ENCODE measurements at regions not wholly inside any gene's neighbourhood (a gene's known extent, or its start where the extent isn't known, plus 50 kb on each side); places are given as distances from the start of the nearest gene placed in this dataset.

- intact Hi-C loops (cut with DNase I; ENCODE audit: low total_unique reads), result no loop called here
- H3K9me3 ChIP-seq, result peaks cover 0 to 15% (median 5%) of the 10 kb centered on the region in 8 donors
- H3K4me3 ChIP-seq, result no peak overlapping the region
- DNase-seq, result no peak
- WGBS, 5 donors, result 42 to 88% (median 61%) methylated on average over 2 of the region's 2 CpGs
- H3K27me3 ChIP-seq (replicated peaks in 1 of 7), result no peaks in the 10 kb centered on the region
- no peaks in the 10 kb centered on the region for H3K36me3 ChIP-seq
- TF ChIP-seq POLR2AphosphoS5 (IDR thresholded peaks at IDR 0.05), result no peak
- no peak for TF ChIP-seq CTCF (IDR thresholded peaks at IDR 0.05 in 8 of 11, conservative IDR thresholded peaks at IDR 0.05 in 3 of 11)
- TF ChIP-seq POLR2A (IDR thresholded peaks at IDR 0.05), result no peak
- H3K27ac ChIP-seq, result no peak overlapping the region
- peaks cover 9 to 26% (median 19%) of the 10 kb centered on the region in 6 donors for H3K4me1 ChIP-seq
Measured at GRCh38 chr1:212192261-212192998, 92.8 kb upstream of the PPP2R5A start.

- WGBS, 5 donors, result 88 to 99% (median 95%) methylated on average over 3 of the region's 3 CpGs
- Histone ChIP-seq H3K4me3 (no peak overlapping the region), H3K36me3 (no peaks in the 10 kb centered on the region), H3K27ac (peak overlapping the region in 4 of 8 donors; percentile 36 to 60 (median 52)), H3K9me3 (peaks cover 0 to 21% (median 12%) of the 10 kb centered on the region in 8 donors), H3K27me3 (replicated peaks in 1 of 7) (no peaks in the 10 kb centered on the region), H3K4me1 (no peaks in the 10 kb centered on the region)
- TF ChIP-seq POLR2AphosphoS5 (IDR thresholded peaks at IDR 0.05) (no peak), POLR2A (IDR thresholded peaks at IDR 0.05) (no peak), CTCF (IDR thresholded peaks at IDR 0.05 in 8 of 11, conservative IDR thresholded peaks at IDR 0.05 in 3 of 11) (no peak)
- no peak for DNase-seq
- intact Hi-C loops (cut with DNase I; ENCODE audit: low total_unique reads), result no loop called here
Measured at GRCh38 chr1:212196355-212196754, 88.9 kb upstream of the PPP2R5A start.

GRCh38 chr1:212201461-212201860 is 83.7 kb upstream of the PPP2R5A start:
- no peaks in the 10 kb centered on the region for H3K4me1 ChIP-seq
- H3K36me3 ChIP-seq, result no peaks in the 10 kb centered on the region
- intact Hi-C loops (cut with DNase I; ENCODE audit: low total_unique reads), result no loop called here
- H3K9me3 ChIP-seq, result peaks cover 0 to 7% (median 6%) of the 10 kb centered on the region in 8 donors
- no peak overlapping the region for H3K27ac ChIP-seq
- no peak overlapping the region for H3K4me3 ChIP-seq
- no peaks in the 10 kb centered on the region for H3K27me3 ChIP-seq (replicated peaks in 1 of 7)
- 42 to 51% (median 47%) methylated on average over 3 of the region's 3 CpGs for WGBS, 5 donors
- TF ChIP-seq POLR2A (IDR thresholded peaks at IDR 0.05) (no peak), POLR2AphosphoS5 (IDR thresholded peaks at IDR 0.05) (no peak), CTCF (IDR thresholded peaks at IDR 0.05 in 8 of 11, conservative IDR thresholded peaks at IDR 0.05 in 3 of 11) (no peak)
- DNase-seq, result no peak

- Histone ChIP-seq H3K9me3 (peaks cover 0 to 7% (median 6%) of the 10 kb centered on the region in 8 donors), H3K4me3 (no peak overlapping the region), H3K27ac (no peak overlapping the region), H3K4me1 (no peaks in the 10 kb centered on the region), H3K27me3 (replicated peaks in 1 of 7) (no peaks in the 10 kb centered on the region), H3K36me3 (no peaks in the 10 kb centered on the region)
- 77 to 89% (median 82%) methylated on average over 3 of the region's 3 CpGs for WGBS, 5 donors
- no peak for DNase-seq
- TF ChIP-seq POLR2AphosphoS5 (IDR thresholded peaks at IDR 0.05), result no peak
- TF ChIP-seq POLR2A (IDR thresholded peaks at IDR 0.05), result no peak
- TF ChIP-seq CTCF (IDR thresholded peaks at IDR 0.05 in 8 of 11, conservative IDR thresholded peaks at IDR 0.05 in 3 of 11), result no peak
- intact Hi-C loops (cut with DNase I; ENCODE audit: low total_unique reads), result no loop called here
Measured at GRCh38 chr1:212203630-212204029, 81.6 kb upstream of the PPP2R5A start.
